Fibroblast of the aortic adventitia (primary cell): ENCODE measurements at regions not wholly inside any gene's neighbourhood (a gene's known extent, or its start where the extent isn't known, plus 50 kb on each side); places are given as distances from the start of the nearest gene placed in this dataset.

Source experiments
- DNase-seq: peaks from one replicate; pipeline ENCODE4 v3.0.0-alpha.2; 2010; ENCODE audit warnings: low read depth
- H3K4me3 ChIP-seq: 2 replicates; pipeline ENCODE4 v1.5.1; 2011; ENCODE audit warnings: low read depth, mild to moderate bottlenecking, control low read depth, low read length, moderate library complexity
- CTCF ChIP-seq: IDR thresholded peaks from 2 replicates; pipeline ENCODE4 v1.5.1; 2011; ENCODE audit warnings: mild to moderate bottlenecking, low read length, control low read depth, inconsistent platforms; ENCODE audit not compliant: insufficient read depth

- peak; percentile 85 for DNase-seq
- TF ChIP-seq CTCF: no peak
- no peak overlapping the region for H3K4me3 ChIP-seq
Measured at GRCh38 chr14:71725922-71726579, 206.2 kb upstream of the RGS6 start.

GRCh38 chr14:71726580-71727021 lies 205.6 kb upstream of the RGS6 start:
- TF ChIP-seq CTCF: no peak
- no peak for DNase-seq
- H3K4me3 ChIP-seq: no peak overlapping the region

- TF ChIP-seq CTCF: no peak
- DNase-seq: peak; percentile 8
Measured at GRCh38 chr14:71728386-71728785, 203.8 kb upstream of the RGS6 start.

GRCh38 chr14:71729596-71729995 lies 202.6 kb upstream of the RGS6 start:
- no peak for DNase-seq
- no peak overlapping the region for H3K4me3 ChIP-seq
- TF ChIP-seq CTCF: no peak

More at GRCh38 chr14:71728386-71728785, 203.8 kb upstream of the RGS6 start:
- no peak overlapping the region for H3K4me3 ChIP-seq

- DNase-seq: no peak
- no peak overlapping the region for H3K4me3 ChIP-seq
- TF ChIP-seq CTCF: no peak
Measured at GRCh38 chr14:71730471-71730870, 201.8 kb upstream of the RGS6 start.

GRCh38 chr14:71731096-71731495 lies 201.1 kb upstream of the RGS6 start:
- no peak overlapping the region for H3K4me3 ChIP-seq
- DNase-seq: no peak
- TF ChIP-seq CTCF: no peak
